ENCODE measurements at regions not wholly inside any gene's neighbourhood (a gene's known extent, or its start where the extent isn't known, plus 50 kb on each side); places are given as distances from the start of the nearest gene placed in this dataset.

DNA sequence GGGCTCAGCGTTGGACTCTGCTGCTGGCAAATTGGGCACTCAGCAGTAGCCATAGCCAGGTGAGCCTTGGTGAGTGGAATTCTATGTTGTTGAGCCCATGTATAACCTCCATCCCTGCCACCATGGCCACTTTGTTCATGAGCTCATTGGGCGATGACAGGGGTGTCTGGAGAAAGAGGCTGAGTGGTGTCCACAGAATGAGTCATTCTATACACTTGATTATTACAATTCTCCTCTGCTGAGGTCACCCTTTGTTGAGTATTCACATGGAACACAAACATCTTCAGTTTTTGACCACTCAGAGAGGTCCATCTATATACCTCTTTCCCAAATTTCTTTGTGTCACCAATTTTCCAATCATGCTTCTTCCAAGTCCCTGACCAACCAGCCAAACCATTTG, 1341.7 kb downstream of the PCDH7 start:
- no peaks in the 10 kb centered on the region for H3K36me3 ChIP-seq (ENCODE audit: control insufficient read depth in 1 of 2, insufficient read depth in 2 of 2, low read length in 2 of 2)
- TF ChIP-seq, protein P1, sequence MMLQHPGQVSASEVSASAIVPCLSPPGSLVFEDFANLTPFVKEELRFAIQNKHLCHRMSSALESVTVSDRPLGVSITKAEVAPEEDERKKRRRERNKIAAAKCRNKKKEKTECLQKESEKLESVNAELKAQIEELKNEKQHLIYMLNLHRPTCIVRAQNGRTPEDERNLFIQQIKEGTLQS (IDR thresholded peaks at IDR 0.05), result no peak
- TF ChIP-seq CBX3 (IDR thresholded peaks at IDR 0.05; ENCODE audit: low read depth) (no peak), JUND (IDR thresholded peaks at IDR 0.05) (no peak), TCF7L2 (IDR thresholded peaks at IDR 0.05; ENCODE audit: borderline replicate concordance, extremely low read depth, insufficient read depth, insufficient read length) (no peak), POLR2A (IDR thresholded peaks at IDR 0.05; ENCODE audit: borderline replicate concordance, extremely low read depth, insufficient read depth, insufficient read length) (no peak), EGR1 (IDR thresholded peaks at IDR 0.05; ENCODE audit: low read depth) (no peak), SP1 (IDR thresholded peaks at IDR 0.05; ENCODE audit: low read depth) (no peak), RAD21 (IDR thresholded peaks at IDR 0.05; ENCODE audit: low read depth) (no peak), EZH2phosphoT487 (IDR thresholded peaks at IDR 0.05; ENCODE audit: borderline replicate concordance) (no peak), ZFX (IDR thresholded peaks at IDR 0.05) (no peak), ZNF274 (IDR thresholded peaks at IDR 0.05; ENCODE audit: low read depth, low read length) (no peak), YY1 (IDR thresholded peaks at IDR 0.05; ENCODE audit: extremely low read depth, insufficient replicate concordance, low read depth, low read length) (no peak), POLR2AphosphoS5 (IDR thresholded peaks at IDR 0.05; ENCODE audit: low read depth, low read length) (no peak), SRF (IDR thresholded peaks at IDR 0.05; ENCODE audit: low read depth) (no peak), SIN3A (IDR thresholded peaks at IDR 0.05; ENCODE audit: low read depth) (no peak), ELF1 (IDR thresholded peaks at IDR 0.05; ENCODE audit: borderline replicate concordance, low read depth) (no peak)
- TF ChIP-seq, protein P2, sequence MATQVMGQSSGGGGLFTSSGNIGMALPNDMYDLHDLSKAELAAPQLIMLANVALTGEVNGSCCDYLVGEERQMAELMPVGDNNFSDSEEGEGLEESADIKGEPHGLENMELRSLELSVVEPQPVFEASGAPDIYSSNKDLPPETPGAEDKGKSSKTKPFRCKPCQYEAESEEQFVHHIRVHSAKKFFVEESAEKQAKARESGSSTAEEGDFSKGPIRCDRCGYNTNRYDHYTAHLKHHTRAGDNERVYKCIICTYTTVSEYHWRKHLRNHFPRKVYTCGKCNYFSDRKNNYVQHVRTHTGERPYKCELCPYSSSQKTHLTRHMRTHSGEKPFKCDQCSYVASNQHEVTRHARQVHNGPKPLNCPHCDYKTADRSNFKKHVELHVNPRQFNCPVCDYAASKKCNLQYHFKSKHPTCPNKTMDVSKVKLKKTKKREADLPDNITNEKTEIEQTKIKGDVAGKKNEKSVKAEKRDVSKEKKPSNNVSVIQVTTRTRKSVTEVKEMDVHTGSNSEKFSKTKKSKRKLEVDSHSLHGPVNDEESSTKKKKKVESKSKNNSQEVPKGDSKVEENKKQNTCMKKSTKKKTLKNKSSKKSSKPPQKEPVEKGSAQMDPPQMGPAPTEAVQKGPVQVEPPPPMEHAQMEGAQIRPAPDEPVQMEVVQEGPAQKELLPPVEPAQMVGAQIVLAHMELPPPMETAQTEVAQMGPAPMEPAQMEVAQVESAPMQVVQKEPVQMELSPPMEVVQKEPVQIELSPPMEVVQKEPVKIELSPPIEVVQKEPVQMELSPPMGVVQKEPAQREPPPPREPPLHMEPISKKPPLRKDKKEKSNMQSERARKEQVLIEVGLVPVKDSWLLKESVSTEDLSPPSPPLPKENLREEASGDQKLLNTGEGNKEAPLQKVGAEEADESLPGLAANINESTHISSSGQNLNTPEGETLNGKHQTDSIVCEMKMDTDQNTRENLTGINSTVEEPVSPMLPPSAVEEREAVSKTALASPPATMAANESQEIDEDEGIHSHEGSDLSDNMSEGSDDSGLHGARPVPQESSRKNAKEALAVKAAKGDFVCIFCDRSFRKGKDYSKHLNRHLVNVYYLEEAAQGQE (IDR thresholded peaks at IDR 0.05; ENCODE audit: low read depth), result no peak
- TF ChIP-seq, protein P3, sequence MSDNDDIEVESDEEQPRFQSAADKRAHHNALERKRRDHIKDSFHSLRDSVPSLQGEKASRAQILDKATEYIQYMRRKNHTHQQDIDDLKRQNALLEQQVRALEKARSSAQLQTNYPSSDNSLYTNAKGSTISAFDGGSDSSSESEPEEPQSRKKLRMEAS (IDR thresholded peaks at IDR 0.05), result no peak
- TF ChIP-seq, protein P4, sequence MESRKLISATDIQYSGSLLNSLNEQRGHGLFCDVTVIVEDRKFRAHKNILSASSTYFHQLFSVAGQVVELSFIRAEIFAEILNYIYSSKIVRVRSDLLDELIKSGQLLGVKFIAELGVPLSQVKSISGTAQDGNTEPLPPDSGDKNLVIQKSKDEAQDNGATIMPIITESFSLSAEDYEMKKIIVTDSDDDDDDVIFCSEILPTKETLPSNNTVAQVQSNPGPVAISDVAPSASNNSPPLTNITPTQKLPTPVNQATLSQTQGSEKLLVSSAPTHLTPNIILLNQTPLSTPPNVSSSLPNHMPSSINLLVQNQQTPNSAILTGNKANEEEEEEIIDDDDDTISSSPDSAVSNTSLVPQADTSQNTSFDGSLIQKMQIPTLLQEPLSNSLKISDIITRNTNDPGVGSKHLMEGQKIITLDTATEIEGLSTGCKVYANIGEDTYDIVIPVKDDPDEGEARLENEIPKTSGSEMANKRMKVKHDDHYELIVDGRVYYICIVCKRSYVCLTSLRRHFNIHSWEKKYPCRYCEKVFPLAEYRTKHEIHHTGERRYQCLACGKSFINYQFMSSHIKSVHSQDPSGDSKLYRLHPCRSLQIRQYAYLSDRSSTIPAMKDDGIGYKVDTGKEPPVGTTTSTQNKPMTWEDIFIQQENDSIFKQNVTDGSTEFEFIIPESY (IDR thresholded peaks at IDR 0.05; ENCODE audit: extremely low read depth, insufficient replicate concordance, low read length), result no peak
- no peaks in the 10 kb centered on the region for H4K20me1 ChIP-seq (ENCODE audit: insufficient read depth)
- H3K27ac ChIP-seq (ENCODE audit: low read depth, low read length), result no peak overlapping the region
- ATAC-seq (no peak), DNase-seq (ENCODE audit: low read depth, low spot score) (no peak)
- POLR2A ChIA-PET, result no interaction called here
- no peaks in the 10 kb centered on the region for H3K9me2 ChIP-seq (ENCODE audit: insufficient read depth)
- no peaks in the 10 kb centered on the region for H3K79me2 ChIP-seq (ENCODE audit: insufficient read depth, low read length)
- H3K4me1 ChIP-seq (ENCODE audit: control insufficient read depth in 1 of 2, insufficient read depth in 2 of 2, low read length in 2 of 2), result no peaks in the 10 kb centered on the region
- no TSS peak for BruUV-seq (replicated peaks)
- RAD21 ChIA-PET (ENCODE audit: low non-redundant PET in 1 of 2, low total read pairs in 2 of 2, uncharacterized antibody in 2 of 2, unreplicated experiment in 2 of 2), result no interaction called here
- no peak overlapping the region for H3K9ac ChIP-seq (ENCODE audit: low read length)
- no peak overlapping the region for H2AFZ ChIP-seq (ENCODE audit: low read depth, low read length, poor library complexity, severe bottlenecking)
- H3K4me2 ChIP-seq (ENCODE audit: low read length), result no peak overlapping the region
- H3K27me3 ChIP-seq (ENCODE audit: insufficient read depth, low read length), result no peaks in the 10 kb centered on the region
- CTCF ChIA-PET, result no interaction called here
- H3K9me3 ChIP-seq (ENCODE audit: control insufficient read depth in 1 of 2, insufficient read depth in 1 of 2, low read depth in 1 of 2, low read length in 2 of 2), result no peaks in the 10 kb centered on the region
- intact Hi-C loops (cut with micrococcal nuclease), result no loop called here
- H3K4me3 ChIP-seq (replicated peaks in 1 of 2; ENCODE audit: low read depth in 1 of 2, low read length in 2 of 2), result no peak overlapping the region

Data from HCT116 (cell line).